BLaER1 (cell line): ENCODE measurements at regions not wholly inside any gene's neighbourhood (a gene's known extent, or its start where the extent isn't known, plus 50 kb on each side); places are given as distances from the start of the nearest gene placed in this dataset.
"Not testable (repeated sequence)": the region's sequence is repeated elsewhere in the genome, so short reads cannot be mapped to it uniquely, and the experiment has no call there.

ENCODE experiments used
- H3K27ac ChIP-seq: shearing (Covaris generic); formaldehyde crosslinking; 2 replicates; pipeline ENCODE4 v1.8.1; 2022
- H3K27me3 ChIP-seq: shearing (Covaris generic); formaldehyde crosslinking; 2 replicates; pipeline ENCODE4 v1.8.1; 2022
- H3K36me3 ChIP-seq: shearing (Covaris generic); formaldehyde crosslinking; 2 replicates; pipeline ENCODE4 v1.8.1; 2022
- H3K4me1 ChIP-seq: shearing (Covaris generic); formaldehyde crosslinking; 2 replicates; pipeline ENCODE4 v1.8.1; 2022
- H3K4me2 ChIP-seq: shearing (Covaris generic); formaldehyde crosslinking; 2 replicates; pipeline ENCODE4 v1.8.1; 2022
- H3K4me3 ChIP-seq: shearing (Covaris generic); formaldehyde crosslinking; 2 replicates; pipeline ENCODE4 v1.8.1; 2022
- H3K9ac ChIP-seq: shearing (Covaris generic); formaldehyde crosslinking; 2 replicates; pipeline ENCODE4 v1.8.1; 2022
- H3K9me3 ChIP-seq: shearing (Covaris generic); formaldehyde crosslinking; 2 replicates; pipeline ENCODE4 v1.8.1; 2022
- H4K20me1 ChIP-seq: shearing (Covaris generic); formaldehyde crosslinking; 2 replicates; pipeline ENCODE4 v1.8.1; 2022
- Cebpa-rat ChIP-seq: shearing (Covaris generic); IDR thresholded peaks from 2 replicates; pipeline ENCODE4 v1.8.1; 2022

DNA sequence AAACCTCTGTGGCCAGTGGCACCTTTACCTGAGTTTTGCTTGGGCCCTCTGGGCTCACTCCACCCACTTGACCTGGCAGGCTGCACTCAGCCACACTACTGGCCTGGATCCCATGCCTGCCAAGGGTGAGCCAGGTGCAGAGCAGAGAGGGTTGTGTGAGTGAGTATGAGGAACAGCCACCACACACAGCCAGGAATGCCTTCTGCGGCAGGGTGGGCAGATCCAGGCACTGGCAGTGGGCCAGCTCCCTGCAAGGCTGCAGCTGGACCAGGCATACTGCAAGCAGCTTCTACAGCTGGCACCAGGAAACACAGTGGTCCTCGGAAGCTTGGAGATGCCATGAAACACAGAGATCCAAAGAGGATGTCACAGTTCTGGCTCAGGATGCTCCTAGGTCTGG, 570.1 kb upstream of the ACTRT1 start:
- TF ChIP-seq Cebpa-rat, result no peak
- Histone ChIP-seq H3K4me1 (no peaks in the 10 kb centered on the region), H3K4me2 (no peak overlapping the region), H4K20me1 (peaks cover 9% of the 10 kb centered on the region; the same call in 1 of the 2 replicates), H3K9ac (no peak overlapping the region), H3K27me3 (peaks cover 73% of the 10 kb centered on the region), H3K36me3 (no peaks in the 10 kb centered on the region), H3K9me3 (no peaks in the 10 kb centered on the region), H3K27ac (no peak overlapping the region), H3K4me3 (no peak overlapping the region)

DNA sequence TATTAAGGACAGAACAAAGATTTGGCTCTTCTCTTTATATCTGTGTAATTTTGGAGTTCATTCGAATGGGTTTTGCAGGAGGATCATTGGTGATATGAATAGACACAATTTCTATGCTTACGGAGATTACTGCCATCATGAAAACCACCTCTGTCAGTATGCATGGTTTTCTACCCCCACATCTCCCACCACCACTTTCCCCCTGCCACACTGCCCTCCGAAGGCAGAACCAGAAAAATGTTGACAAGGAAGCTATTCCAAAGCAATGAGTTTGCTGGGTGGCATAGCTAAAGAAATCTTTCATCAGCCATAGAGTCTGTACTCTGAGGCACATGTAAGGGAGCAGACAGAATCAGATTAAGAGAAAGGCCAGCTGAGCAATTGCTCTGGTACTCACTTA, 567.3 kb upstream of the ACTRT1 start:
- TF ChIP-seq Cebpa-rat, result no peak
- H3K9me3 ChIP-seq, result no peaks in the 10 kb centered on the region
- H3K4me3 ChIP-seq, result no peak overlapping the region
- no peak overlapping the region for H3K4me2 ChIP-seq
- no peak overlapping the region for H3K27ac ChIP-seq
- no peaks in the 10 kb centered on the region for H3K36me3 ChIP-seq
- H4K20me1 ChIP-seq, result peaks cover 9% of the 10 kb centered on the region; the same call in 1 of the 2 replicates
- H3K27me3 ChIP-seq, result peaks cover 68% of the 10 kb centered on the region
- H3K9ac ChIP-seq, result no peak overlapping the region
- no peaks in the 10 kb centered on the region for H3K4me1 ChIP-seq

DNA sequence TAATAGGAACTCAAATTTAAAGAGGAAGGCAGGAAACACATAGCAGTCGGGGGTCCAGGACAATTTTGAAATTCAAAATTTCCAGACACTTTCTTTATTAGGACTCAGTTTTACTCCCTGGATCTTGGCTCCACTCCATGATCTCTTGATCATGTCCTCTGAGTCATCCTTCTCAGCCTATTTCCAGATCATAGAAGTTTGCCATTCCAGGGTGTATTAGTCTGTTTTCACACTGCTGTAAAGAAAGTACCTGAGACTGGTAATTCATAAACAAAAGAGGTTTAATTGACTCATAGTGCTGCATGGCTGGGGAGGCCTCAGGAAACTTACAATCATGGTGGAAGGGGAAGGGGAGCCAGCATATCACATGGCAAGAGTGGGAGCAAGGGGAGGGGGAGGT, 564.7 kb upstream of the ACTRT1 start:
- no peak for TF ChIP-seq Cebpa-rat
- Histone ChIP-seq H3K4me1 (no peaks in the 10 kb centered on the region), H3K9ac (no peak overlapping the region), H3K27ac (no peak overlapping the region), H3K36me3 (no peaks in the 10 kb centered on the region), H4K20me1 (no peaks in the 10 kb centered on the region), H3K4me3 (no peak overlapping the region), H3K4me2 (no peak overlapping the region), H3K9me3 (no peaks in the 10 kb centered on the region), H3K27me3 (peaks cover 45% of the 10 kb centered on the region)

DNA sequence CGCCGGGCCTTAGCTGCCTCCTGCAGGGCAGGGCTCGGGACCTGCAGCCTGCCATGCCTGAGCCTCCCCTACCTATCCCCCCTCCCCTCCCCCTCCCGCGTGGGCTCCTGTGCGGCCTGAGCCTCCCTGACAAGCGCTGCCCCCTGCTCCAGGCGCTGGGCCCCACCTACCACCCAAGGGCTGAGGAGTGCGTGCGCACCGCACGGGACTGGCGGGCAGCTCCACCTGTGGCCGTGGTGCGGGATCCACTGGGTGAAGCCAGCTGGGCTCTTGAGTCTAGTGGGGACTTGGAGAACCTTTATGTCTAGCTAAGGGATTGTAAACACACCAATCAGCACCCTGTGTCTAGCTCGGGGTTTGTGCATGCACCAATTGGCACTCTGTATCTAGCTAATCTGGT, 554.6 kb upstream of the ACTRT1 start:
- H3K4me2 ChIP-seq, H3K4me1 ChIP-seq, H3K9ac ChIP-seq, H3K9me3 ChIP-seq, H3K4me3 ChIP-seq, H3K36me3 ChIP-seq, H4K20me1 ChIP-seq, H3K27ac ChIP-seq: not testable (repeated sequence)
- H3K27me3 ChIP-seq, result peaks cover 32% of the 10 kb centered on the region; the same call in 1 of the 2 replicates

DNA sequence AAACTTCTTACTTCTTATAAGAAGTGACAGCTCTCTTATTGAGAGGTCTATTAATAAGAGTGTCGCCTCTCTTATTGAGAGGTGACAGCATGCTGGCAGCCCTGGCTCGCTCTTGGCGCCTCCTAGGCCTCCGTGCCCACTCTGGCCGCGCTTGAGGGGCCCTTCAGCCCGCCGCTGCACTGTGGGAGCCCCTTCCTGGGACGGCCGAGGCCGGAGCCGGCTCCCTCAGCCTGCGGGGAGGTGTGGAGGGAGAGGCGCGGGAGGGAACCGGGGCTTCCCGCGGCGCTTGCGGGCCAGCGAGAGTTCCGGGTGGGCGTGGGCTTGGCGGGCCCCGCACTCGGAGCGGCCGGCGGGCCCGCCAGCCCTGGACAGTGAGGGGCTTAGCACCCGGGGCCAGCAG, 554.2 kb upstream of the ACTRT1 start:
- not testable (repeated sequence) for H4K20me1 ChIP-seq, H3K4me3 ChIP-seq, H3K9me3 ChIP-seq, H3K4me2 ChIP-seq, H3K4me1 ChIP-seq, H3K36me3 ChIP-seq, H3K27ac ChIP-seq, H3K9ac ChIP-seq
- peaks cover 37% of the 10 kb centered on the region for H3K27me3 ChIP-seq

DNA sequence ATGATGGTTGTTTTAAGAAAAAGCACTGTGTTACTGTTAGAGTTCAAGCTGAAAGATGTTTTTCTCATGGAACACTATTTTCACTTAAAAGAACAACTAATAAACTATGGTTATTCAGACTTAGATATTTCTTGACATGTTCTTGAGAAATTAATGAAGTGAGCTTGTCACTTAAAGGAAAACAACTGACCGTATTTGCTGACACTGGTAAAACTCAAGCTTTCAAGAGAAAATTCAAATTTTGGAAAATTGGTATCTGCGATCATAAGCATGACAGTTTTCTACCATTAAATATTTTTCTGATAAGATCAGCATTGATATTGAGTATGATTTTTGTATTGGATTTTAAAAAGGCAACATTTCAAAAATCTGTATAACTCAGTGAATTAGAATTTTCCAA, 549.5 kb upstream of the ACTRT1 start:
- H3K27me3 ChIP-seq, result peaks cover 67% of the 10 kb centered on the region
- TF ChIP-seq Cebpa-rat, result no peak
- no peaks in the 10 kb centered on the region for H3K4me1 ChIP-seq
- H3K9me3 ChIP-seq, result no peaks in the 10 kb centered on the region
- H3K36me3 ChIP-seq, result no peaks in the 10 kb centered on the region
- no peak overlapping the region for H3K4me2 ChIP-seq
- no peak overlapping the region for H3K27ac ChIP-seq
- H4K20me1 ChIP-seq, result no peaks in the 10 kb centered on the region
- H3K9ac ChIP-seq, result no peak overlapping the region
- H3K4me3 ChIP-seq, result no peak overlapping the region

DNA sequence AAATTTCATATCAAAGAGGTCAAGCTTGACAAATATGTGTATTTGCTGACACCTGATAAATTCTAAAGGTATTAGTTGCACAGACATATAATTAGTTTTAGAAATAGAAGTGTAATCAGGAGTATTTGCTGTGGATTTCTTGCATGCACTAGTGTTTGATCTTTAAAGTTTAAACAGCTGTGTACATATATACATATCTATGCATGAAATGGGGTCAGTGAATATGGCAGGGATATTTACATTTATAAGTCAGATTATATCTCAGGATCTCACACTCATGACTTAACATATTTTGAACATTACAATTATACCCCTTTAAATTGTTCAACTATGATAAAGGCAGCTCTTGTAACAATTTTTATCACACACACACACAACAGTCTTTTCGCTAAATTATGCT, 547.4 kb upstream of the ACTRT1 start:
- peaks cover 66% of the 10 kb centered on the region for H3K27me3 ChIP-seq
- H4K20me1 ChIP-seq, result no peaks in the 10 kb centered on the region
- H3K4me1 ChIP-seq, result no peaks in the 10 kb centered on the region
- H3K9ac ChIP-seq, result no peak overlapping the region
- no peaks in the 10 kb centered on the region for H3K9me3 ChIP-seq
- no peak overlapping the region for H3K4me2 ChIP-seq
- no peak overlapping the region for H3K4me3 ChIP-seq
- H3K27ac ChIP-seq, result no peak overlapping the region
- H3K36me3 ChIP-seq, result no peaks in the 10 kb centered on the region
- TF ChIP-seq Cebpa-rat, result no peak

DNA sequence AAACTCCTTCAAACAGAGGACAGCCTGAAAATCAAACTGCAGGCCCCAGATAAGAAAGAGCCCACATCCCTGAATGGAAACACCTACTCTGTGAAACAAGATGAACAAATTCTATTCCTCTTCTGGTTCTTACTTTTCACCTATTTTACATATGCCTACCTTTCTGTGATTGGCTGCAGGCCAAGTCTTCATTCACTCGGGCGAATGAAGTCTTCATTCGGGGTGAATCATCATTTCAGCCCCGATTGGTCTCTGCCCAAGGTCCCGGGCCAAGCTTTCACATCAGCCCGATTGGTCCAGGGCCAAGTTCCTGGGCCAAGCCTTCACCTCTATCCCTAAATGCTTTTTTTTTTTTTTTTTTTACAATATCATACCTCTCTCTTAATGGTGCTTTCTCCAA, 529.8 kb upstream of the ACTRT1 start:
- Histone ChIP-seq H3K4me3 (no peak overlapping the region), H3K36me3 (no peaks in the 10 kb centered on the region), H4K20me1 (no peaks in the 10 kb centered on the region), H3K9me3 (no peaks in the 10 kb centered on the region), H3K27ac (no peak overlapping the region), H3K27me3 (peaks cover 72% of the 10 kb centered on the region), H3K4me2 (no peak overlapping the region), H3K9ac (no peak overlapping the region), H3K4me1 (no peaks in the 10 kb centered on the region)
- TF ChIP-seq Cebpa-rat, result no peak

DNA sequence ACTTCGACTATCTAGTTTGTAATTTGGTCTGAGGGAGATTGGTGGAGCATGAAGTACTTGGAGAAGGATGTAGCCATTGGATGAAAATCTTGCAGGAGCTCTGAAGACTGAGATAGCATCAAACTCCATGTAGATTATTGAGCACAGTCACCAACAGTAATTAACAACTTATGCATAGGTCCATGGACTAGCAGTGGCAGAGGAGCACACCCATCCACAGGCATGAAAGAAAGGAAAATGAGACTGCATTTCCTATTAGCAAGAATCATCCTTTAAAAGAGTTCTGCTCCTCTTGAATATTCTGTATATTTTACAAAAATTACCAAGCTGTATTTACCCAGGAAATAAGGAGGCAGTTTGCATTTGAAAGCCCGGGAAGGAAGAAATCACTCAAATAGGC, 529.4 kb upstream of the ACTRT1 start:
- peaks cover 68% of the 10 kb centered on the region for H3K27me3 ChIP-seq
- H3K9ac ChIP-seq, result no peak overlapping the region
- H3K36me3 ChIP-seq, result no peaks in the 10 kb centered on the region
- H3K4me2 ChIP-seq, result no peak overlapping the region
- no peaks in the 10 kb centered on the region for H3K4me1 ChIP-seq
- H3K27ac ChIP-seq, result no peak overlapping the region
- TF ChIP-seq Cebpa-rat, result no peak
- no peak overlapping the region for H3K4me3 ChIP-seq
- H3K9me3 ChIP-seq, result no peaks in the 10 kb centered on the region
- H4K20me1 ChIP-seq, result no peaks in the 10 kb centered on the region

DNA sequence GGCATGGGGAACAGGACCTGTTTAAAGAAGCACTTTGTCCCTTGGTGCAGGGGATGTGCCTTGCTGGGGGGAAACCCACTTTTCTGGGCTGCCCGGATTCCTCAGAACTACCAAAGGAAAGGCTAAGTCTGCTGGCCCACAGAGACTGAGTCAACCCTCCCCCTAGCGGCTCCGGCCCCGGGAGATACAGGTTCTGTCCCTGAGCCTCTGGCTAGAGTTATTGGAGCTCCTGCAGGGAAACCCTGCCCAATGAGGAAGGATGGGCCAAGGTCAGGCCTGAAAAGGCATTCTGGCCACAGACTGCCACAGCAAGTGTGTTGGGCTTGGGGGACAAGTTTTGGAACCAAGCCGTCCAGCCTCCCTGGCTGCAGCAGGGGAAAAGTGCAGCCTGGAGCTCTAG, 490.9 kb upstream of the ACTRT1 start:
- H3K27me3 ChIP-seq, result peaks cover 90% of the 10 kb centered on the region
- H3K27ac ChIP-seq, result no peak overlapping the region
- no peak for TF ChIP-seq Cebpa-rat
- H3K4me2 ChIP-seq, result no peak overlapping the region
- H3K4me3 ChIP-seq, result no peak overlapping the region
- no peaks in the 10 kb centered on the region for H4K20me1 ChIP-seq
- no peaks in the 10 kb centered on the region for H3K4me1 ChIP-seq
- no peaks in the 10 kb centered on the region for H3K9me3 ChIP-seq
- no peak overlapping the region for H3K9ac ChIP-seq
- H3K36me3 ChIP-seq, result no peaks in the 10 kb centered on the region

DNA sequence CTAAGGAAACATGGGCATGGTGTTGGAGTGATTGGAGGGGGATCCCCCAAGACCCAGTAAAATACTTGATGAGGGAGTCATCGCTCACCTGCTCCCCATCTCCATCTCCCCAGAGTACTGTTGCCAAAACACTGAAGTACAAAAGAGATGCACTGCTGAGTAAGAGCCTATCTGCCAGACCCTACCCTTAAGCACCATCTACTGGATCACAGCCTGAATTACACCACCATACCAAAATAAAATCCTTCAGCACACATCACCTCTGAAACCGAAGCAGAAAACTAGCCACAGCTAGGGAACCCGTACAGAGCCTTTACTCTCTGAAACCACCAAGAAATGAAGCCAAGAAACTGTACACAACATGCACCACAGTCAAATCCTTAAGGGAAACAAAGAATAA, 466.3 kb upstream of the ACTRT1 start:
- peaks cover 6% of the 10 kb centered on the region; the same call in 1 of the 2 replicates for H4K20me1 ChIP-seq
- no peak overlapping the region for H3K4me2 ChIP-seq
- no peak overlapping the region for H3K9ac ChIP-seq
- TF ChIP-seq Cebpa-rat, result no peak
- H3K27me3 ChIP-seq, result peaks cover 77% of the 10 kb centered on the region
- no peaks in the 10 kb centered on the region for H3K36me3 ChIP-seq
- no peaks in the 10 kb centered on the region for H3K9me3 ChIP-seq
- no peaks in the 10 kb centered on the region for H3K4me1 ChIP-seq
- H3K4me3 ChIP-seq, result no peak overlapping the region
- no peak overlapping the region for H3K27ac ChIP-seq
